ENCODE measurements at regions not wholly inside any gene's neighbourhood (a gene's known extent, or its start where the extent isn't known, plus 50 kb on each side); places are given as distances from the start of the nearest gene placed in this dataset.

DNA sequence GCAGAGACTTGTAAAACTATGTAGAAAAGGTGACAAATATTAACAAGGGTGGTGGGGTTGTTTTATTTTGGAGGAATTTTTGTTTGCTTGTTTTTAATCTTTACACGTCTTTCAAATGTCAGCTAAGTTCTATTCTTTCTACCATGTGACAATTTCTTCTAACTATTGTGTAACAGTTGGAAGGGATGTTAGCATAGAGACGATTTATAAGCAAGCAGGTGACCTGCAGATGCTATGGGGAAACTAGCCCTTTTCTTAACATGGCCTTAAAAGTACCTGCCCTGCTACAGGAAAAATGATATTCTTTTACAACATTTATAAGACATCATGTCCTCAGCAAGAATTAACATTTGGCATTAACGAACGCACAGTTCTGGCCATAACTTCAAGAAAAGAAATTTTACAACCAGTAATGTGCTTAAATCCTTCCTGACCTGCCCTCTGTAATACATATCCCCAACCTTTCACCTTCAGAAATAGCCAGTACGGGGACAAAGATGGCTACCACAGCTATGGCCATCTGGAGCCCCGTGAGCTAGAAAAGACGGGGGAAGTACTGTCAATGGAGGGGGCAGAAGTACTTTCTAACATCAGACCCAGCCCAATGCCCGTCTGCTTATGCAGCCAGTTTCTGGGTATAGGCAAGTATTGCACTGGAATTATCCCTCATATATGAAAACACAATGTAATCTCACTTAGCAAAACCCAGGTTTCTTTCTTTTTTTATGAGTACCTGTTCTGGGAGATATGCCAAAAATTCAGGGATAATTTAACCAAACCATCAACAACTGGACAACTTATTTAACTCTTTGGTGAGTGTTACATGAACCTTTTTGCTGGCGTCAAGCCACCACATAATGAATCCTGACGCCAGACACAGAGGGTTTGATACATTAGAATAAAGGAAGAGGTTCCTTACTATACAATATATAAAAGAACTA lies 67.7 kb upstream of the NR2F2 start:
- no peak for DNase-seq

DNA sequence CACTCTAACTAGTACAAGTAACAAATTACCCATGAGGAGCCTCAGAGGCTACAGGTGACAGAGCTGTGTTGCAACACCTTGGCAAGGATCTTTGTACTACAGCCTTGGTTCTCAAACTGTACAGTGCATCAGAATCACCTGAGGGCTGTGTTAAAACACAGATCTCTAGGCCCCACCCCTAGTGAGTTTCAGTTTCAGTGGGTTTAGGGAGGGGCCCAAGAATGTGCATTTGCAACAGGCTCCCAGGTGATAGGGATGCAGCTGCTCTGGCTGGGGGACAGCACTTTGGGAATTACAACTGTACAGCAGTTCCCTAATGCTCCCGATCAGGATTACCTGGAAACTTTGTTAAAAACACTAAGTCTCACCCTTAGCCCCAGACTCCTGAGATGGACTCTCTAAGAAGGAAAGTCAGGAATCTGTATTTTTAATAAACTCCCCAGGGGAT lies 66.1 kb upstream of the NR2F2 start:
- DNase-seq, result no peak

DNA sequence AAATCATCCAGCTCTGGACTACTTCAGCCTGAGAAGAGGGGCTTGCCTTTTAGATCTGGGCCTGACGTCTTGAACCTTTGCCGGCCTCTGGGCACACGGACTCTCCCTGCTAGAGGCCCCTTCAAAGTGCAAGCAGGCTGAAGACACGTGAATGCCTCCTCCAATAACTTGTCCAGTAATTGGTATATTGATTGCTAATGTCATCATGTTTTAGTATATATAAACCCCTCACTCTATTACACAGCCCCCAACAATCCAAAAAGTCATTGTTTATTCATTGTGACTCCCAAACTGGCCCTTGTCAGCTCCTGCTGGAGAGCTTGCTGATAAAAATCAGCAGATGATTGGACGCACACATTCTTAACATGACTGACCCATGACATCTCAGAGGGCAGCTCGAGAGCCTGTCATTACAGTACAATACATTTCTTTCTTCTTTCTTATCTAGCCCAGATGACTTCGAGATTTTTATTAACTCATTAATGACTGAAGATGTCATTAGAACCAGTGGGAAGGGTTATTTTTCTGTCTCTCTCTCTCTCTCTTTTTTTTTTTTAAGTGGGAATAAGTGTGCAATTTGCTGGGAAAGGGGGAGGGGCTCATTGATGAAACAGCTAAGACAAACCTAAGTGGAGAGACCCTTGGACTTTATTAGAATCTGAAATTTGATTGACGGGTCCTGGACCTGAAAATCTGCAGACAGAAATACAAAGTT lies 65.5 kb upstream of the NR2F2 start:
- DNase-seq, result no peak

DNA sequence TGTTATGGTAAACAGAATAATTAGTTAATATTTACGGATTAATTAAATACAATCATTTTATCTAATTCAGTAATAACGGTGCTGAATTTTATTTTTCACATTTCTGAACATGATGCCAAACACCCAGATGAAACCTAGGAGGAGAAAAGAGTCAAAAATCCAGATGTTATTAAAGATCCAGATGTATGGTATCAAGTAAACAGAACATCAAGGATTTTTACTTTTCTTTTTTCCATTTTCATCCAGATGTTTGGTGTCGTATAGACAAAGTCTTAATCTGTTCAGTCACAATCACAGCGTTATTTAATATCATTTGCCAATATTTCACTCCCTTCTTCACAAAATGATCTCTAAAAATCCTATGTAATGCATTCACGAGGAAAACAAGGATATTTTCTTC lies 64.0 kb upstream of the NR2F2 start:
- no peak for DNase-seq

DNA sequence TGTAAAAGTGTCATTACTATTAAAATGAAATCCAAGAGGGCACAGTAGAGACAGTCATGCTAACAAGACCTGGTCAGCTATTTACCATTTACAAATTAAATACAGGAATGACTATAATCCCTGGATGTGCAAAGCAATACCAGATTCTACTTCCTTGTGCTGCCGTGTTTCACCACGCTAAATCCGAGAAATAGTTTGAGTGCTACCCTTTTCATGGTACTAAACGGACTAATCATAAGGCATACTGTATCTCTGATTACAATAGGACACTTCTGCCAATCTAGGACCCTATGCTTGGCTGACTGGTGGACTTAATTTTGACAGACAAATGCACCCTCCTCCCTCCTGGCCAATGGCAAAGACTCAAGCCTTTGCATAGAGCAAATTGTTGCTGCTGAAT lies 63.0 kb upstream of the NR2F2 start:
- no peak for DNase-seq

DNA sequence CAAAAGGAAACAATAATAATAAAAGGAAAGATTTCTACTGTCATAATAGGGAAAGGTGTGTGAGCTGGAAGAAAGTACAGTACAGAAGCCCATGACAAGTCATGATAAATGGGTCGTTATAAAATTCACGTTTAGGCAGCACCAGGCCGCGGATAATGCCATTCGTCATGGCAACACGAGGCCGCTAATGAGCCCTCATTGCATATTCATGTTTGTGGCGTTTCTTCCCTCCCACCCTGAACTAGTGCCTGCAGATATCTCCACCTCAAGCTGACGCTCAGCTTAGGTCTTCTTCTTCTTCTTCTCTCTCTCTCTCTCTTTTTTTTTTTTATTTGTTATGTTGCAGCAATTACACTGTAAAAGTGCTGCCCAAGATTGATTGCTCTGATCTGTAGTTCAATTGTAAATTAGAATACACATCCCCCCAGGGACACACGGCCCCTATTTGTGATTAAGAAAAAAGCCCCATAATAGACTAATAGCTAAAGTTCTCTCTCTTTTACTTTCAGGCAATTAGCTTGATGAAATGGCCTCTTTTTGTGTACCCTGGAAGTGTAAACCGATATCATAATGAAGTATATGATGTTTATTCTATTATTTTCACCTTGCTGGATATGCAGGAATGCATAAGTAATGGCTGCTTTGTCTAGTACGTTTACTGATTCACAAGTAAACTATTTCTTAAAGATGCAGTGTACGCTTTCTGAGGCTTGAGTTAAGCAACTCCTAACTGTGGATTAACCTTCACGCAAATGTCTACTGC lies 61.9 kb upstream of the NR2F2 start:
- no peak for DNase-seq

DNA sequence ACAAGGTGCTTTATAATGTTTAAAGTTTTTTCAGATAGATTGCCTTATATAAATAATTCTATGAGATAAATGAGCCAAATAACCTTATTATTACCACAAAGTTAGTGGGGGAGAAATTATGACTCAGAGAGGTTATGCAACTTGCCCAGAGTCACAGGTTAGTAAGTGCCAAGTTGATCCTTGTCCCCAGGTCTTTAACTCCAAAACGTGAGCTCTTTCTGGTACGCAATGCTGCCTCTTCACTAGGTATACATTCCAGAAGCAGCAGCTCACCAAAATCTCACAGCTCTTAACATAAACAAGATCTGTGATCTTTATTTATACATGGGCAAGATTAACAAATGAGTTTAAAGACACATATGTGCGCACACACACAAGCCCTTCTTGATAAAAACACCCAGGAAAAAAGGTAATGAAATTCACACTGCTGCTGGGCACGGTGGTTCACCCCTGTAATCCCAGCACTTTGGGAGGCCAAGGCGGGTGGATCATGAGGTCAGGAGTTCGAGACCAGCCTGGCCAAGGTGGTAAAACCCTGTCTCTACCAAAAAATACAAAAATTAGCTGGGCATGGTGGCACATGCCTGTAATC lies 59.8 kb upstream of the NR2F2 start:
- no peak for DNase-seq

DNA sequence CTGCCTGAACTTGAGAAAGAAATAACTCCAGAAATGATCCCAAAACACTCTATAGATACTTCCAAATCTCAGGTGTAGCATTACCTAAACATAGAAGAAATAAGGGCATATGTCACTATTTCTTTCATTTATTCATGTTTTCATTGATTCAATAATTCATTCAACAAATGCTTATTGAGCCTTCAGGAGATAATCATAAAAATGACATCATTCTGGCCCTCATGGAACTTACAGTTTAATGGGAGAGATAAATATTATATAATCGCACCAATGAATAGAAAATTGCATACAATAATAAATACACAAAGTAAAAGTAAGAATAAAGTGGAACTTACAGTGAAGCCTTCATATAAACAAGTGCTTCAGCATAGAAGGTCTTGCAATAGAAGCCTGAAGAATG lies 58.1 kb upstream of the NR2F2 start:
- no peak for DNase-seq

DNA sequence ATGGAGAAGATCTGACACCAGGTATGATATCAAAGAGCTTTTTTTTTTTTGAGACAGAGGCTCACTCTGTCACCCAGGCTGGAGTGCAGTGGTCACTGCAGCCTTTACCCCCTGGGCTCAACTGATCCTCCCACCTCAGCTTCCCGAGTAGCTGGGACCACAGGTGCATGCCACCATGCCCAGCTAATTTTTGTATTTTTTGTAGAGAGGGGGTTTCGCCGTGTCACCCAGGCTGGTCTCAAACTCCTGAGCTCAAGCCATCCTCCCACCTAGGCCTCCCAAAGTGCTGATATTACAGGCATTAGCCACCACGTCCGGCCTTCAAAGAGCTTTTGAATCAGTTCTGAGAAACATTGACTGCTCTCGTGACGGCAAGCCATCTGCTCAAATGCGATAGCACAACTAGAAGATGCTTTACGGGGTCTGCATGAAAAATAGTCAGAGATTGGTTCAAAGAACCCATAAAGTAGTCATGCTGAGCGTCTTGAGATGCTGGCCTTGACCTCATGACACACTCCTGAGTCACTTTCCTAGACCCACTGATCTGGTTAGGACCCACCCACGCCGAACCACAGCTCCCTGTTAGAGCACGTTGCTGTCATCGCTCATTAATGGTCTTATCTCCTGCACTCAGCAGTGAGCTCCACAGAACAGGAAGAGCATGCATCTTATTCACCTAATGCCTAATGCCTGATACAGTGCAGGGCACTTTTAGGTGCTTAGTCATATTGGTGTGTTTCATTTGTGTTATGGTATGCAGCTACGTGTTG lies 57.0 kb upstream of the NR2F2 start:
- DNase-seq, result no peak

DNA sequence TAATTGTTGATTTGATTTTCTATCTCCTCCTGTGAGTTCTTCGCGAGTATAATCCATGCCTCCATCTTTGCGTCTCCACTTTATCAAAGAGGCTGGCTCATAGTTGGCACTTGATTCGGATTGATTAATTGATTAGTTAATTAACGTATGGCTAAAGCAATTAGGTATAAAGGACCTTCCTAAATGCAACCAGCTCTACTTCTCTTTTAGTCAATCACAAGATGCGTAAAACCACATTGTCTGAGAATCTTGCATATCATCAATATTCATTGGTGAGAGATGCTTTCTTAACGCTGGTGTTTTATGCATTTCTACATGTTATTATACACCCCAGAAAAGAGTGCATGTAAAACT lies 56.4 kb upstream of the NR2F2 start:
- no peak for DNase-seq

DNA sequence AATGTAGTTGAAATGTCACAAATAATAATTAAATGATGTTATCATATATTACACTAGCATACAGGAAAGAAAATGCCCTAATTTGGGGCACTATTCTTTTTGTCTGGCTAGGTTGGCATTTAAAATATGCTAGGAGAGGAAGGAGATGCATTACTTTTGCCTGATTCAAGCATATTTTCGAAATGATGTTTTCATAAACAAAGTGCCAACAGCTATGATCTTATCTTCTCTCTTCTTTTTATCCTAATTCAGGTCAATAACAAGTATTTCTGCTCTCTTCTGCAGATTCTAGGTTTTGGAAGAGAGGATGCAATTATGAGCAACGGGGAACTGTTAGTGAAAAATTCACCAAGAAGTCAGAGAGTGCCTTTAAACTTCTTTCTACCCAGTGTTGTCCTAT lies 55.8 kb upstream of the NR2F2 start:
- no peak for DNase-seq

DNA sequence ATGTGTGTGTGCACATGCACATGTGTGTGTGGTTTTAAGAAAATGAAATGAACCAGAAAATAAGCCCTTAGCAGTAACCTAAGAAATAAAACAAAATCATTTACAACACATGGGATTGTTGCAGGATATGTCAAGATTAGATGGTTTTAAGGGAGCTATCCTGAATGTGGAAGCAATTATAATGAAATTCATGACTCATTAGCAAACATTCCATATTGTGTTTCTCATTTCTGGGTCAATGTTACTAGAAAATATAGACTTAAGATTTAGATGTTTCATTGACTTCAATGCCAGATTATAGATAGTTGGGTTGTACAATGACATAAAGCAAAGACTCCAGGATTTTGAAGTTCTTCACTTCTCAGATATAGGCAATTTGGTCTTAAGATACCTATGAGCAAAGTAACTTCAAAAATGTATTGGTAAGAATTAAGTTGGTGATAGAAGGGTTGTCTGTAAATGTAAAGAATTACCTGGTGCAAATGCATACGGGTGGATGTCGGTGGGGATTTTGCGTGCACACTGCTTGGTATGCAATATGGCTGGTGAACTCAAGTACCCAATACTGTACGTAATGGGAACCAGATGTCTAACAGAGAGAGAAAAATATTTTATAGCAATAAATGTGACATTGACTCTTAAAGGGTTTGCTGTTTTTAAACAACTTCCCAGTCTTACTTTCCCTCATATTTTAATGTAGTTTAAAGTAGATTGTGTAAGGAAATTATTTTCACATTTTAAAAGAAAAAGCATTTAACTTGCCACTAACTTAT lies 53.9 kb upstream of the NR2F2 start:
- DNase-seq, result no peak
